Breast epithelium (tissue), 4 donors: ENCODE measurements at regions not wholly inside any gene's neighbourhood (a gene's known extent, or its start where the extent isn't known, plus 50 kb on each side); places are given as distances from the start of the nearest gene placed in this dataset.

ENCODE experiments used
- DNase-seq, 2 donors: peaks; one replicate each; pipeline ENCODE4 v3.0.0-alpha.2; 2019; ENCODE audit warnings: low spot score in 2 of 2
- H3K27ac ChIP-seq, 2 donors: fragments of 200-600 bp; sonication (generic) in 1 of 2; one replicate each; pipeline ENCODE4 v1.5.1; 2016 to 2019; ENCODE audit warnings: mild to moderate bottlenecking in 1 of 2
- H3K27me3 ChIP-seq, 2 donors: fragments of 200-600 bp; sonication (generic) in 1 of 2; one replicate each; pipeline versions ENCODE4 v1.5.1 to v1.6.0; 2017 to 2019; ENCODE audit warnings: control low read depth in 1 of 2, mild to moderate bottlenecking in 1 of 2
- H3K36me3 ChIP-seq: fragments of 200-600 bp; one replicate; pipeline ENCODE4 v1.5.1; 2019
- H3K4me1 ChIP-seq, 2 donors: fragments of 200-600 bp; sonication (generic); one replicate each; pipeline ENCODE4 v1.5.1; 2016 to 2019; ENCODE audit warnings: control low read depth in 1 of 2
- H3K4me3 ChIP-seq, 3 donors: fragments of 200-600 bp; sonication (generic); 1 replicate in 2 of 3; 2 replicates in 1 of 3; pipeline ENCODE4 v1.5.1; 2016 to 2019; ENCODE audit warnings: mild to moderate bottlenecking in 3 of 3, moderate library complexity in 2 of 3
- H3K9me3 ChIP-seq, 2 donors: fragments of 200-600 bp; sonication (generic) in 1 of 2; one replicate each; pipeline ENCODE4 v1.5.1; 2016 to 2019; ENCODE audit warnings: control low read depth in 1 of 2
- CTCF ChIP-seq, 3 donors: fragments of 450-650 bp; IDR thresholded peaks; one replicate each; pipeline ENCODE4 v1.5.1; 2016 to 2017; ENCODE audit warnings: antibody characterized with exemption in 3 of 3, mild to moderate bottlenecking in 3 of 3, moderate library complexity in 3 of 3
- POLR2A ChIP-seq: fragments of 450-650 bp; IDR thresholded peaks from one replicate; pipeline ENCODE4 v1.6.1; 2016; ENCODE audit warnings: antibody characterized with exemption, mild to moderate bottlenecking, moderate library complexity
- POLR2AphosphoS5 ChIP-seq, 3 donors: sonication (generic); formaldehyde crosslinking; IDR thresholded peaks; one replicate each; pipeline ENCODE4 v1.6.1; 2017; ENCODE audit warnings: antibody characterized with exemption in 3 of 3
- intact Hi-C: fragments of 100-400 bp; cut with DNase I; formaldehyde crosslinking; loops from one replicate; pipeline ENCODE4 v1.15.1; 2023; ENCODE audit warnings: low total_unique reads

GRCh38 chr18:29351171-29351570 lies 1174.2 kb upstream of the CDH2 start:
- no peaks in the 10 kb centered on the region for H3K9me3 ChIP-seq
- H3K27ac ChIP-seq, result no peak overlapping the region
- no peaks in the 10 kb centered on the region for H3K36me3 ChIP-seq
- H3K4me1 ChIP-seq, result no peaks in the 10 kb centered on the region
- no peak overlapping the region for H3K4me3 ChIP-seq
- no peaks in the 10 kb centered on the region for H3K27me3 ChIP-seq
- TF ChIP-seq POLR2AphosphoS5 (IDR thresholded peaks at IDR 0.05), result no peak
- no peak for TF ChIP-seq CTCF (IDR thresholded peaks at IDR 0.05)
- no peak for TF ChIP-seq POLR2A
- intact Hi-C loops, result no loop called here
- DNase-seq, result no peak

- no peak for DNase-seq
- H3K4me3 ChIP-seq, result no peak overlapping the region
- no peaks in the 10 kb centered on the region for H3K36me3 ChIP-seq
- no peaks in the 10 kb centered on the region for H3K27me3 ChIP-seq
- intact Hi-C loops, result no loop called here
- no peaks in the 10 kb centered on the region for H3K4me1 ChIP-seq
- TF ChIP-seq CTCF (IDR thresholded peaks at IDR 0.05), result no peak
- TF ChIP-seq POLR2AphosphoS5 (IDR thresholded peaks at IDR 0.05), result no peak
- no peak for TF ChIP-seq POLR2A
- no peak overlapping the region for H3K27ac ChIP-seq
- H3K9me3 ChIP-seq, result peaks cover 3 to 20% of the 10 kb centered on the region in 2 donors
Observed at GRCh38 chr18:29328932-29329331, 1152.0 kb upstream of the CDH2 start.

GRCh38 chr18:29326214-29326613 lies 1149.3 kb upstream of the CDH2 start:
- Histone ChIP-seq H3K4me1 (no peaks in the 10 kb centered on the region), H3K27me3 (no peaks in the 10 kb centered on the region), H3K4me3 (no peak overlapping the region), H3K9me3 (peaks cover 3 to 20% of the 10 kb centered on the region in 2 donors), H3K27ac (no peak overlapping the region), H3K36me3 (no peaks in the 10 kb centered on the region)
- no peak for DNase-seq
- TF ChIP-seq POLR2A (no peak), CTCF (IDR thresholded peaks at IDR 0.05) (no peak), POLR2AphosphoS5 (IDR thresholded peaks at IDR 0.05) (no peak)
- intact Hi-C loops, result no loop called here

GRCh38 chr18:29321561-29321960 lies 1144.6 kb upstream of the CDH2 start:
- no peak for TF ChIP-seq POLR2A
- TF ChIP-seq POLR2AphosphoS5 (IDR thresholded peaks at IDR 0.05), result no peak
- TF ChIP-seq CTCF (IDR thresholded peaks at IDR 0.05), result no peak
- no peaks in the 10 kb centered on the region for H3K9me3 ChIP-seq
- no peaks in the 10 kb centered on the region for H3K27me3 ChIP-seq
- no peak for DNase-seq
- no peaks in the 10 kb centered on the region for H3K36me3 ChIP-seq
- intact Hi-C loops, result no loop called here
- H3K4me1 ChIP-seq, result no peaks in the 10 kb centered on the region
- no peak overlapping the region for H3K27ac ChIP-seq
- no peak overlapping the region for H3K4me3 ChIP-seq

GRCh38 chr18:29313312-29313711 lies 1136.4 kb upstream of the CDH2 start:
- Histone ChIP-seq H3K4me1 (no peaks in the 10 kb centered on the region), H3K9me3 (no peaks in the 10 kb centered on the region), H3K27me3 (no peaks in the 10 kb centered on the region), H3K36me3 (no peaks in the 10 kb centered on the region), H3K27ac (no peak overlapping the region), H3K4me3 (no peak overlapping the region)
- no peak for TF ChIP-seq POLR2AphosphoS5 (IDR thresholded peaks at IDR 0.05)
- intact Hi-C loops, result no loop called here
- no peak for DNase-seq

GRCh38 chr18:29311580-29311979 lies 1134.7 kb upstream of the CDH2 start:
- Histone ChIP-seq H3K4me1 (no peaks in the 10 kb centered on the region), H3K27me3 (no peaks in the 10 kb centered on the region), H3K27ac (no peak overlapping the region), H3K9me3 (no peaks in the 10 kb centered on the region), H3K36me3 (no peaks in the 10 kb centered on the region), H3K4me3 (no peak overlapping the region)
- intact Hi-C loops, result no loop called here
- no peak for DNase-seq
- TF ChIP-seq POLR2AphosphoS5 (IDR thresholded peaks at IDR 0.05) (no peak), POLR2A (no peak)
